ENCODE measurements at regions not wholly inside any gene's neighbourhood (a gene's known extent, or its start where the extent isn't known, plus 50 kb on each side); places are given as distances from the start of the nearest gene placed in this dataset.

GRCh38 chr18:55685638-55686037 is 97.6 kb upstream of the TCF4 start:
- TF ChIP-seq ARNTL (CRISPR knock-in tag; IDR thresholded peaks at IDR 0.05; ENCODE audit: borderline replicate concordance, low read depth) (no peak), CREB5 (CRISPR knock-in tag; IDR thresholded peaks at IDR 0.05; ENCODE audit: low read depth) (no peak), PPARA (CRISPR knock-in tag; IDR thresholded peaks at IDR 0.05; ENCODE audit: borderline replicate concordance) (no peak), PATZ1 (CRISPR knock-in tag; IDR thresholded peaks at IDR 0.05; ENCODE audit: borderline replicate concordance) (no peak), CSDC2 (CRISPR knock-in tag; IDR thresholded peaks at IDR 0.05) (no peak), TSHZ2 (CRISPR knock-in tag; IDR thresholded peaks at IDR 0.05) (no peak), ZFP3 (CRISPR knock-in tag; IDR thresholded peaks at IDR 0.05) (no peak), RARB (CRISPR knock-in tag; IDR thresholded peaks at IDR 0.05) (no peak)

All from SK-N-SH treated with all-trans-retinoic acid at 6 μM for 48 hours (cell line).